GM21737 (cell line): ENCODE measurements at regions not wholly inside any gene's neighbourhood (a gene's known extent, or its start where the extent isn't known, plus 50 kb on each side); places are given as distances from the start of the nearest gene placed in this dataset.
"Not testable (repeated sequence)": the region's sequence is repeated elsewhere in the genome, so short reads cannot be mapped to it uniquely, and the experiment has no call there.

Source experiments
- ATAC-seq: cut with Tn5 transposase; IDR thresholded peaks from one replicate; pipeline ENCODE4 v1.9.1; 2021; ENCODE audit warnings: mild to moderate bottlenecking, moderate library complexity; ENCODE audit not compliant: unreplicated experiment

DNA sequence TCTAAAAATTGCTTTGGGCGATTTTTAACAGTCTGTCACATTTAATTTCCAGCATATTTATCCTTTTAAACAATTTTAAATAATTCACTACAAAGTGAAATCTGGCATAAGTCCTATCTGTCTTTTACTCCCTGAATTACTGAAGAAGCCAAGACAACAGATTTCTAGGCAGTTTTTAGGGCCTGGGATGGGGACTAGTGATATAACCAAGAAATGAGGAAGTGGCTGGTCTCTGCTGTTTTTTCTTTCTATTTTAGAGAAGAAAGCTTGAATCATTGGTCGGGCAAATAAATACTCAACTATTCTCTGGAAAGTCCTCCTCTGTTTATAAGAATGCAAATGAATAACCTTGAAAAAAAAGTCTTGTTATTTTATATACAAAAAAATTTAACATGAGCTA is 79.7 kb upstream of the SSBP2 start:
- ATAC-seq, result no peak

DNA sequence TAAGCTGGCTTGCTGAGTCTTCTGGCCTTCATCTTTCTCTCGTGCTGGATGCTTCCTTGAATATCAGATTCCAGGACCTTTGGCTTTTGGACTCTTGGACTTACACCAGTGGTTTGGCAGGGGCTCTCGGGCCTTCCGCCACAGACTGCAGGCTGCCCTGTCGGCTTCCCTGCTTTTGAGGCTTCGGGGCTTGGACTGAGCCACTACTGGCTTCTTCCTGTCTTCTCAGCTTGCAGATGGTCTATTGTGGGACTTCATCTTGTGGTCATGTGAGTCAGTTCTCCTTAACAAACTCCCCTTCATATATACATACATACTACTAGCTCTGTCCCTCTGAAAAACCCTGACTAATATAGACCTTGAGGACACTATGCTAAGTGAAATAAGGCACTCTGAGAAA is 78.3 kb upstream of the SSBP2 start:
- ATAC-seq, result no peak

DNA sequence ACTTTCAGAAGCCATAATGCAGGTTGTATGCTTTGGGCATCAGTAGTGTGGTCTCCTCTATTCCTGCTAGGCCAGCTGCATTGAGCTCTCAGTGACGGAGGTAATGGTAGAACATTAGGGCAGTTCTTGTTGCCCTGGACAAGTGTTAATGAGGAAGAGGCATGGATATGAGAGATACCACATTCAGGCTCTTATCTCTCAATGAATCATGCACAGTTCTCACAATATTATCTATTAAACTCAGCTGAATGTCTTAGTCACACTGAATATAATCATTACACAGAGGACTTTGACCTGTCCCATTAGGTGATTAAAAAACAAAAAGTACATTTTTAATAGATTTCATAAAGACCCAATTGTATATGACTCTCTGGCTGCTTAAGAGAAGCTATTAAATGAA is 76.6 kb upstream of the SSBP2 start:
- no peak for ATAC-seq

DNA sequence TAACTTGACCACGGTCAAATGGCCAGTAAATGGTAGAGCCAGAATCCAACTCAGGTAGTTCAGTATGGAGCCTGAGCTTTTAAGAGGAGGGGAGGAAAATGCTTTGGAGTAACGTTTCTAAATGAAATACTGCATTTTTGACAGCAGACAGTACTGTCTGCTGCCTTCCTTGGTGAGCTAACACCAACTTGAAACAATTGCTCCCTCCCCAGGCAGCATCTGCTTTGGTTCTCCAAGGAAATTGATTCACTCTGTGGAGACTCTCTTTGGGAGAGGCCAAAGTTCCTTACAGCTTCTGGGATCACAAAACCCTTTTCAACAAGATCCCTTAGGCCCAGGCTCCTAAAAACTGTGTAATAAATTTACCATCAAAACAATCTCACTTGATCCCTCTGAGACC is 75.2 kb upstream of the SSBP2 start:
- ATAC-seq, result no peak

DNA sequence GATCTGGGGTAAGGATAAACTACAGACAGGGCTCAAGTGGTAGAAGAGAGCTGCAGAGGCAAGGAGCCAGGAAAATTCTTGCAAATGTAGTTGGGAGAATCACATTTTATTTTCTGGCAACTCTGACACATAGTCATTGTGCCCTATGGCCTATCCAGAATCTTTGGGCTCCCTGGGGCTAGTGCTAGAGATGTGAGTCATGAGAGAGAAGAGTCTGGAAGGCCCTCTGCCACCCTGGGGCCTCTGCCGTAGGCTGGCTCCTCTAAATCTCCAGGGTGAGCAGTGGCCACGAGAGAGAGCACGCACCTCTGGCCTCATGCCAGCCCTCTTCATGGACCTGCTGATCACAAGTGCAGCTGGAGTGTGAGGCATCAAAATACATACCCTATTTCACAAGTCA is 74.3 kb upstream of the SSBP2 start:
- ATAC-seq, result no peak

DNA sequence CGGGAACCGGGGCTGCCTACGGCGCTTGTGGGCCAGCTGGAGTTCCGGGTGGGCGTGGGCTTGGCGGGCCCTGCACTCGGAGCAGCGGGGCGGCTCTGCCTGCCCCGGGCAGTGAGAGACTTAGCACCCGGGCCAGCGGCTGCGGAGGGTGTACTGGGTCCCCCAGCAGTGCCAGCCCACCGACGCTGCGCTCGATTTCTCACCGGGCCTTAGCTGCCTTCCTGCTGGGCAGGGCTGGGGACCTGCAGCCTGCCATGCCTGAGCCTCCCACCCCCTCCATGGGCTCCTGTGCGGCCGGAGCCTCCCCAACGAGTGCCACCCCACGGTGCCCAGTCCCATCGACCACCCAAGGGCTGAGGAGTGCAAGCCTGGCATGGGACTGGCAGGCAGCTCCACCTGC is 72.8 kb upstream of the SSBP2 start:
- ATAC-seq, result not testable (repeated sequence)

DNA sequence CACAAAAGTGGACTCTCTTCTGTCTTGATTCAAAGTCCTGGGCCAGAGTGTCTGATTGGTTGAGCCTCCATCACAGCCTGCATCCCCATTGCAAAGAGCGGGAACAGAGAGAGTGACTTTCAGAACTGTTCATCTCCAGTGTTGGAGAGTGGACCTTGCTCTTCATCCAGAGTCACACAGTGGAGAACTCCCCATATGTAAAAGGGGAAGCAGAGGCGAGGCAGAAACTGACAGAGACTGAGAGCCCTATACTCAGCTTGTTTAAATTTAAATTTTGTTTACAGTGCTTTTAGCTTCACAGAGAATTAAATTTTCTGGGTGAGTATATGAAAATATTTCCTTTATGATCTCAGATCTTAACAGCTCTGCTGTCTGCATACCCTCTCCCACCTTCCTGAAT is 70.0 kb upstream of the SSBP2 start:
- no peak for ATAC-seq

DNA sequence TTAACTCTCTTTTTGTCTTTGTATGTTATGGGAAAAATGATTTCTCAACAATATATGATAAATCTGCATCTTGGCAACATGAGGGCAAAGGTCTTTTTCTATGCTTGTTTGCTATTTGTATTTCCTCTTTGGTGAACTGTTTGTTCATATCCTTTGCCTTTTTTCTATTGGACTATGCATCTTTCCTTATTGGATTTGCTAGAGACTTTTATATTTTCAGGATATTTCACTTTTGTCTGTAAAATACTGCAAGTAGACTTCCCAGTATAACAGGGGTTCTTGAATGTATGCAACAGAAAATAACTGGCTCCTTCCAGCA is 69.4 kb upstream of the SSBP2 start:
- no peak for ATAC-seq

DNA sequence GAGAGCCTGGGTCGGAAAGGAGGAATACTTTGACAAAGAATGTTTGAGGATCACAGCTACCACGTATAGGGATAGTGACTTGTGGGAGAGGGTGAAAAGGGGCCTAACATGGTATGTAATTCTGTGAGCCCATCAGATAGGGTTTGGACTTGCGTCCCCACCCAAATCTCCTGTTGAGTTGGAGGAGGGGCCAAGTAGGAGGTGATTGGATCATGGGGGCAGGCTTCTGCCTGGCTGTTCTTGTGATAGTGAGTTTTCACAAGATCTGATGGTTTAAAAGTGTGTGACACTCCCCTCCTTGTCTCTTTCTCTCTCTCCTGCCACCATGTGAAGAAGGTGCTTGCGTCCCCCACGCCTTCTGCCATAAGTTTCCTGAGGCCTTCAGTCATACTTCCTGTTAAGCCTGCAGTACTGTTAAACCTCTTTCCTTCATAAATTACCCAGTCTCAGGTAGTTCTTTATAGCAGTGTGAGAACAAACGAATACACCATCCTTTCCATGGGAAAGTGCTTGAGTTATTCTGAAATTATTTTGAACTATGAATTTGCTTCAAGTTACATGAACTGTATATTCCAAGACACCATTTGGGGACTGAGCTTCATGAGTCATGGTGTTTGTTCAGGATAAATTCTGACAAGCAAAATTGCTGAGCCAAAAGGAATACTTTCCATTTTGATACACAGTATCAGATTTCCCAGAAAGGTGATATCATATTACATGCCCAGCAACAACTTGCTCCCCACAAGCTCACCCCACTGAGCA is 68.8 kb upstream of the SSBP2 start:
- no peak for ATAC-seq

DNA sequence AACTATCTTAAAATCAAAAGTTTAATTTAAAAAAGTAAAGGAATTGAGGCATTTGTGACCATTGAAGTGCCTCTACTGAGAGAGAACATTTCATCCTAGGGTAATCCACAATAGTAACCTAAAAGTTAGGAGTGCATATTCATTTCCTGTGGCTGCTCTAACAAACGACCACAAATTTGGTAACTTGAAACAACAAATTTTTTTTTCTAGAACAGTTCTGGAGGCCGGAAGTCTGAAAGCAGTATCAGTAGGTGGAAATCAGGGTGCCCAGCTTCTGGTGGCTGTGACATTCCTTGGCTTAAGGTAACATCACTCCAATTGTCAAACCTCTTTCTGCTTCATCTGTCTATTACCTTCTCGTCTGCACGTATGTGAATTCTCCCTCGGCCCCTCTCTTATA is 67.1 kb upstream of the SSBP2 start:
- no peak for ATAC-seq

DNA sequence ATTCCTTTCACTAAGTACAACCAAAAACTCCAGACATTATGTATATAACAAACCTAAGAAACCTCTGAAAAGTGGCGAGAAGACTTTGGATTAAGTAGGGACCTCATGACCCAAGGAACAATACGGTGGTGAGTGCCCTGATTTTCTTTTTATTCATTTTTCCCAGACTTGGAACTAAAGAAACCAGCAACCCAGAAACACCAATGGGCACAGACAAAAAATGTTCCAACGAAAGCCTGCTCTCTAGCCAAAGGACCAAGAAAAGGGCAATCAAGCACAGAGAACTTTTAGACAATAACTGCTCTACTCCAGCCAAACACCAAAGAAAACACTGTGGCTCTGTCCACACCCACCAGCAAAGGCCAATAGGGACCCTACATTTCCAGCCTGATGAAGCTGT is 66.2 kb upstream of the SSBP2 start:
- no peak for ATAC-seq

DNA sequence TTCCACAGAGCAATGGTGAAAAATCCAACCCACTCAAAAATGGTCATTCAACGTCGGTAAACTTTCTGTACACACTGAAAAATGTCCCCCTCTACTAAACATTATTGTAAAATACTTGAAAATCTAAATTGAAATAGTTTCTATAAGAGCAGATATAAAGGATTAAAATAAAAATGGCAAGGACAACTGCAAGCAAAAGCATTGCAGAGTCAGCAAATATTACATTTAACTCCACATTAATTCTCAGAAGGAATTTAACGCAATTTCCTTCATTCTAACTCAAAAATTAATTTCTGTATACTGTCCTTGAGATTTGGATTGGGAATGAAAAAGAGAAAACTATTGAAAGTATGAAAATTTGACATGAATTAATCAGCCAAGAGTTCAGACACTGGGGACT is 64.4 kb upstream of the SSBP2 start:
- no peak for ATAC-seq

DNA sequence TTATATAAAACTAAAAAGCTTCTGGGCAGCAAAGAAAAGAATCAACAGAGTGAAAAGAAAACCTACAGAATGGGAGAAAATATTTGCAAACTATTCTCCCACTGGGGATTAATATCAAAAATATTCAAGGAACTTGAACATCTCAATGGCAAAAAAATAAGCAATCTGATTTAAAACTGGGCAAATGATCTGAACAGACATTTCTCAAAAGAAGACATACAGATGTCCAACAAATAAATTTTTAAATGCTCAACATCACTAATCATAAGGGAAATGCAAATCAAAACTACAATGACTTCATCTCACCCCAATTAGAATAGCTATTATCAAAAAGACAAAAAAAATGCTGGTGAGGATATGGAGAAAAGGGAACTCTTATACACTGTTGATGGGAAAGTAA is 57.2 kb upstream of the SSBP2 start:
- ATAC-seq, result no peak

DNA sequence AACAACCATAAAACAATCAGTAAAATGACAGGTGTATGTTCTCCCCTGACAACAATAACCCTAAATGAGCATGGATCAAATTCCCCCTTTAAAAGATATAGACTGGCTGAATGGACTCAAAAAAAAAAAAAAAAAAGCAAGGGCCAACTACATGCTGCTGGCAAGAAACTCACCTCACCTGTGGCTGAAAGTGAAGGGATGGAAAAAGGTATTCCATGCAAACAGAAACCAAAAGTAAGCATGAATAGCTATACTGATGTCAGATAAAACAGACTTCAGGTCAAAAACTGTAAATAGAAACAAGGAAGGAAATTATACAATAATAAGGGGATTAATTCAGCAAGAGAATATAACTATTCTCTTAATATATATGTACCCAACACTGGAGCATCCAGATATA is 54.2 kb upstream of the SSBP2 start:
- ATAC-seq, result no peak

DNA sequence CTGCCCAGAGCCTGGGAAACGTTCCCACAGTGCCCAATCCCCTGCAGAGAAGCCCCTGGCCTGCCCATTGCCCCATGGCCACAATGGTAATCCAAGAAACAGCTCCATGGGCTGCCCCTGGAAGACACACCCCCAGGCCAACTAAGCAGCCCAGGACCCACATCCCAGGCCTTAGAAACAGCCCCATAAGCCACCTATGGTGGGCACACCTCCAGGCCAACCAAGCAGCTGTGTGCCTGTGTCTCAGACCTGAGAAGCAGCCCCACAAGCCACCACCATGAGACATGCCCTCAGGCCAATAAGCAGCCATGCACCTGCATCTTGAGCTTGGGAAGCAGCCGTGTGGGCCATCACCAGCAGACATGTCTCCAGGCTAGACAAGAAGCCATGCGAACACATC is 52.9 kb upstream of the SSBP2 start:
- ATAC-seq, result no peak

DNA sequence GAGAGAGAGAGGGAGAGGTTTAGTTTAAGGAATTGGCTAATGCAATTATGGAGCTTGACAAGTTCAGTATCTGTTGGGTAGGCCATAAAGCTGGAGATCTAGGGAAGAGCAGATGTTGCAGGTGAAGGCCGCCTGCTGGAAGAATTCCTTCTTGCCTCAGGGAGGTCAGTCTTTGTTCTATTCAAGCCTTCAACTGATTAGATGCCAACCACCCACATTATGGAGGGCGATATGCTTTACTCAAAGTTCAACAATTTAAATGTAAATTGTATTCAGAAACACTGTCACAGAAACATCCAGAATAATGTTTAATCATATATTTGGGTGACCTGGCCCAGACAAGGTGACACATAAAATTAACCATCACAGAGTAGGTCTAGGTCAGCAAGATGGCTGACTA is 51.7 kb upstream of the SSBP2 start:
- ATAC-seq, result no peak

DNA sequence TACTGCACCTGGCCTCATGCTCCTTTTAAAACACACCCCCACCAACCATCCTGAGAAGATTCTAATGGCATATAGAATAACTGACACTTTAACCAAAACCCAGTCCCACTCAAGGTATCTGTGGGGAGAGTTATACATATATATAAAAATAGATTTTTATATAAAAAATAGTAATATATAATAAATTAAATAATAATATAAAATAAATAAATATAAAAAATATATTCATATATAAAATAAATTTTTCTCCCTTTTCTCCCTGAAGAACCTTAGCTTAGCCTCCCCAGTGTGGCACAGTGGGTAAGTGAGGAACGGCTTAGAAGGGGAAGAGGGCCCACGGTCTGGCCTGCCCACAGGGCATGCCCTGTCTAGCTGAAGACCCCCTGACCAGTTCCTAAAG is 51.1 kb upstream of the SSBP2 start:
- ATAC-seq, result no peak

DNA sequence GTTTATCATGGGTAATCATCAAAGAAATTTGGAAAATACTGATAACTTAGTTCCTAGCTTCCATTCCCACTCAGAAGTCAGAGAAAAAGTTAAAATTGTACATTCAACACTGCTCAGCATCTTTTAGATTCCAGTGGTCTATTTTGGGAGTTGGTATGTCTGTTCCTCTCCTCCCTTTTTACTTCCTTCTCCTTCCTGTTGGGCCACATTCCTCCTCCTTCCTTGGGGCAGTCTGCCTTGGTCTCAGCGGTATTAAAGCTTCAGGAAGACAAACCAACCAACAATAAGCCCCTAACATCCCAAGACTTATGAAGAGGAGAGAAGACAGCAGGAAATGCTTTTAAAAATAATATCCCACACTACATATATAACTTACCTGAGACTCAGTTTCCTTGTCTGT is 49.9 kb upstream of the SSBP2 start:
- ATAC-seq, result no peak
